ES-I3 (cell line): ENCODE measurements at regions not wholly inside any gene's neighbourhood (a gene's known extent, or its start where the extent isn't known, plus 50 kb on each side); places are given as distances from the start of the nearest gene placed in this dataset.
"Not testable (repeated sequence)": the region's sequence is repeated elsewhere in the genome, so short reads cannot be mapped to it uniquely, and the experiment has no call there.

Experiments
- H3K36me3 ChIP-seq: 2 replicates; pipeline ENCODE4 v1.6.1; 2013; ENCODE audit warnings: mild to moderate bottlenecking, low read length, control low read depth, moderate library complexity; ENCODE audit not compliant: insufficient read depth
- H3K4me1 ChIP-seq: 2 replicates; pipeline ENCODE4 v1.6.1; 2013; ENCODE audit warnings: mild to moderate bottlenecking, control low read depth, low read length; ENCODE audit not compliant: insufficient read depth
- H3K9ac ChIP-seq: 2 replicates; pipeline ENCODE4 v1.6.1; 2013; ENCODE audit warnings: low read depth, mild to moderate bottlenecking, low read length, moderate library complexity
- H3K9me3 ChIP-seq: 2 replicates; pipeline ENCODE4 v1.6.1; 2013; ENCODE audit warnings: mild to moderate bottlenecking, low read length, moderate library complexity; ENCODE audit not compliant: control insufficient read depth, insufficient read depth

DNA sequence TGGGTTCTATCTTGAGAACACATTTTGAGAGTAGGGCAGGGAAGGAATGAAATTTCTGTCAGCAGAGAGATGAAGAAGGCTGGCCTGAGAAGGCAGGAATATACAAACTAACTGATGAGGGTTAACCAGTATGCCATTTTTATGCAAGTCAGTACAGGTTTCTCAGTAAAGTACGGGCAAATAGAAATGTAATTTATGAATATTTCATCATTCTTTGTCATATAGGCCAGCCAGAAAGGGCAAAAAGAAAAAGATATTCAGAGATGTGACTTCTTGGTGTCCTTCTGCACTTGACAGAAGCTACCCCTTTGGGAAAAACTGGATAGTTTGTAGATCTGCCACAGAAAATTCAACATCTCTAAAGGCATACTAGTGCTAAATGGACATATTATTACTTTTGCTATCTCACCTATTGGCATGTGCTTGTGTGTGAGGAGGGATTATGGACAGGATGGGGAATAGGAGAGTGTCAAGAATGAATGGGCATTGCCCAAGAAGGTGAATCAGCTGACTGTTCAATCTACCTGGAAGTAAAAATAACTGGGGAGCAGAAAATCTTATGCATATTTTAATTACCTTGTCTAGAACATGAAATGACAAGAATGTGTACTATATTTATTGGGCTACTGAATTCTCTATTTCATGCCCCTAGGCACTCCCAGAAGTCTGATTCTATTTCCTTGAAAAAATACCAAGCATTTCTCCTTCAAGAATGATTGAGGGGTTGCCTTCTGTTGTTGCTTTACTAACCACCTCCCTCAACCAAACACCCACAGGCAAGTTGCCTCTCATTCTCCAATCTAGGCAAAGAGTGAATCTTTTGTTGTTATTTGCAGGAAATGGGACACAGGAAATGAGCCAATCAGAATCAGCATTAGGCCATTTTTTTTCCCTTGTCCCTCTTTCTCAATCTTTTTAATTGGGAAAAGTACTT is 175.1 kb upstream of the SLC38A2 start:
- no peaks in the 10 kb centered on the region for H3K4me1 ChIP-seq
- no peak overlapping the region for H3K9ac ChIP-seq
- no peaks in the 10 kb centered on the region for H3K36me3 ChIP-seq
- peaks cover 7% of the 10 kb centered on the region; the same call in 1 of the 2 replicates for H3K9me3 ChIP-seq

DNA sequence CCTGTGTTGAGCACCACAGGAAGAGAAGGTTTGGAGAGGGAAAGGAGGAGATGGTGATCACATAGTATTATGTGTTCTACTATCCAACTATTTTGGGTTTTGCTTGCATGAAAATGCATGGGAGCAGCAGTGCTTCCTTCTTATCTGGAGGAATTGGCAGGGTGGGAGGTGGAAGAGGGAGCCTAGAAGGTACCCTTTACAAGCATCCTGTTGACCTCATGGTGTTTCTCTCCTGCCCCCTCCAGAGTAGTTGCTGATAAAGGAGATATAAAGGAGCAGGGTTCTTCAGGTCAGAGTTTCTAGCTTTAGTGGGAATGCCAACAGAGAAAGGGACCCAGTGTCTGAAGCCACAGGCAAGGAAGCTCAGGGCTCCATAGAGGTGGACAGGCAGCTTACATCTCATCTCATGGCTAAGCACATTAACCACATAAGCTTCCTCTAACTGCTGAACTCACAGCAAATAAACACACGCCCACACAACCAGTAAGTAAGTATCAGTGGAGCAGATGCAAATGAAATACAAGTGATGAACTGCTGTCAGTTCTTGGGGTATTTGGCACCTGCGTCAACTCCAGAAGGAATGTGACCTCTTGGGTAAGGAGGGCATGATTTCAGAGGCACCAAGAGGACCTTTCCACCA is 174.2 kb upstream of the SLC38A2 start:
- no peaks in the 10 kb centered on the region for H3K36me3 ChIP-seq
- peaks cover 7% of the 10 kb centered on the region; the same call in 1 of the 2 replicates for H3K9me3 ChIP-seq
- H3K9ac ChIP-seq, result no peak overlapping the region
- H3K4me1 ChIP-seq, result no peaks in the 10 kb centered on the region

DNA sequence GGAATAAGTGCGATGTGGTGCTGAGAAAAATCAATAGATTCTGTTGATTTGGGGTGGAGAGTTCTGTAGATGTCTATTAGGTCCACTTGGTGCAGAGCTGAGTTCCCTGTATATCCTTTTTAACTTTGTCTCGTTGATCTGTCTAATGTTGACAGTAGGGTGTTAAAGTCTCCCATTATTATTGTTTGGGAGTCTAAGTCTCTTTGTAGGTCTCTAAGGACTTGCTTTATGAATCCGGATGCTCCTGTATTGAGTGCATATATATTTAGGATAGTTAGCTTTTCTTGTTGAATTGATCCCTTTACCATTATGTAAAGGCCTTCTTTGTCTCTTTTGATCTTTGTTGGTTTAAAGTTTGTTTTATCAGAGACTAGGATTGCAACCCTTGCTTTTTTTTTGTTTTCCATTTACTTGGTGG is 170.8 kb upstream of the SLC38A2 start:
- not testable (repeated sequence) for H3K36me3 ChIP-seq, H3K9ac ChIP-seq, H3K9me3 ChIP-seq, H3K4me1 ChIP-seq

DNA sequence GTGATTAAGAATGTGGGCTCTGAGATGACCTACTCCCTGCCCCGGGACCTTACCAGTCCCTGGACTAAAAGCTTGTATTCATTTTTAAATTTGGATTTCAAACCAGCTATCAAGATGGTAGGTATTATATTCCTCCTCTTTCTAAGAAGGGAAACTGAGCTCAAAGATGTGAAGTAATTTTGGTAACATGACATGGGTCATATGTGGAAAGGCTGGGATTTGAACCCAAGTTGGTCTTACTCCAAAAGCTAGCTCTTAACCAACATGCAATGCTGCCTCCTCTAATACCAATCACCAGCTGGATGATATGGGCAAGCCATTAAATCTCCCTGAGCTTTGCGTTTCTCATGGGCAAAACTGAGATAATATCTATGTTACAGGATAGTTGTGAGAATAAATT is 166.4 kb upstream of the SLC38A2 start:
- no peak overlapping the region for H3K9ac ChIP-seq
- H3K4me1 ChIP-seq, result peaks cover 3% of the 10 kb centered on the region; the same call in 1 of the 2 replicates
- no peaks in the 10 kb centered on the region for H3K36me3 ChIP-seq
- H3K9me3 ChIP-seq, result no peaks in the 10 kb centered on the region

DNA sequence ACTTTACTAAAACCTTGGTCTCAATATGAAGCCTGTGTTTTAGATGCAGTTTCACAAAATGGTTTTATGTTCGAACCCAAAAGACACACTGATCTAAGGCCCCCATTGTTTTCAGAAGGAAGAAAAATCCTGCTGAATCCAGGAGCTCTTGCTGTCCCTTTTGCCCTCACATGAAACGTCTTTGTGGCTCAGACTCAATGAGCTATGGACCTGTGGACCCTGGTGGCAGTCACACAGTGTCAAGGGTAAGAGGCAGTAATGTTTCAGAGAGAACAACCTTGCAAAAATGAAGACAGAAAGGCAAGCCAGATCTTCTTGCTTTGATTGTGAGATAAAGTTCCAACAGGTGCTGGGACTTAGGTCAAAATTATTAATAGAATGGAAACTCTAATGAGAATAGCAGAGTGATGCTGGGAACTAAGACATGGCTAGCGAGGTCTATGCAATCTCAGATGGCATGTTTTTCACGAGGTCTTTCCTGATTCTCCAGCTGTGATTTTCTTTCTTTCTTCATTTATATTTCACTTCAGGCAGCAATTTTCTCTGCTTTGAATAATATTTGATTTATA is 164.9 kb upstream of the SLC38A2 start:
- H3K9ac ChIP-seq, result no peak overlapping the region
- H3K36me3 ChIP-seq, result no peaks in the 10 kb centered on the region
- H3K9me3 ChIP-seq, result no peaks in the 10 kb centered on the region
- peaks cover 3% of the 10 kb centered on the region; the same call in 1 of the 2 replicates for H3K4me1 ChIP-seq

DNA sequence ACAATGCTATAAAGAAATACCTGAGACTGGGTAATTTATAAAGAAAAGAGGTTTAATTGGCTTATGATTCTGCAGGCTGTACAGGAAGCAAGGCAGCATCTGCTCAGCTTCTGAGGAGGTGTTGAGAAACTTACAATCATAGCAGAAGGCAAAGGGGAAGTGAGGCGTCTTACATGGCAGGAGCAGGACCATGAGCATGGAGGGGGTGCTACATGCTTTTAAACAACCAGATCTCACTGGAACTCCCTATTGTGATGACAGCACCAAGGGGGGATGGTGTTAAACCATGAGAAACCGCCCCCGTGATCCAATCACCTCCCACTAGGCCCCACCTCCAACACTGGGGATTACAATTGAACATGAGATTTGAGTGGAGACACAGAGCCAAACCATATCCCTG is 163.7 kb upstream of the SLC38A2 start:
- H3K36me3 ChIP-seq, H3K9ac ChIP-seq, H3K9me3 ChIP-seq, H3K4me1 ChIP-seq: not testable (repeated sequence)

DNA sequence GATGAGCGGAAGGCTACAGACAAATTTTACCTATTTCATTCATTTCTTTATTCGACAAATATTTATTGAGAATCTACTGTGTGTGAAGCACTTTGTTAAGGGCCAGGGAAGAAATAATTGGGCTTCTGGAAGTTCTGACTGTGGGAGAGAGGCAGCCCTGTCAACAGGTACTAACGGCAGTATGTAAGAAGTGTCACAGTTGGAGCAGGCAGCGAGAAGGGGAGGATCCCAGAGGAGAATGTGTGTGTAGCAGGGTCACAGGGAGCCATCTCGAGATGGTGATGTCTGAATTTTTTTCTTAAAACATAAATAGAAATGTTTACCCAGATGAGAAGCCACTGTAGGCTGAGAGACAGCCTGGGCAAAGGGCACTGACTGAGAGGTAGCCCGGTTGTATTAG is 163.3 kb upstream of the SLC38A2 start:
- H3K9ac ChIP-seq, result no peak overlapping the region
- H3K4me1 ChIP-seq, result peaks cover 3% of the 10 kb centered on the region; the same call in 1 of the 2 replicates
- no peaks in the 10 kb centered on the region for H3K36me3 ChIP-seq
- H3K9me3 ChIP-seq, result no peaks in the 10 kb centered on the region

DNA sequence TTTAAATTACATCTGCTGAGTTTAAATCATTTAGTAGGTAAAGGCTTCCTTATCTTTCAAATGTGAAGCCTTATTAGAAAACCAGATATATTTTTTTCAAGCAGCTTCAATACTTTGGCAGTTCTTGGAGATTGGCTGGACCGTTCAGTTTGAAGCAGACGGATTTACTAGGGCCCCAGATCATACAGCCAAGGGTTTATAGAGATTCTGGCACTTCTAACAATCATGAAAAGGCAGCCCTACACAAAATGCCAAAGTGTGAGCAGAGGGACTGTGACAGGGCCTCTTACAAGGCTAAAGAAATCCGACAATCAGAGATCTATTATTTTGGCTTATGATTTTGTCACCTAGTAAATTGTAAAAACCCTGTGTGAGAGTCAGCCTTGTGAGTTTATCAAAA is 162.8 kb upstream of the SLC38A2 start:
- H3K36me3 ChIP-seq, result no peaks in the 10 kb centered on the region
- no peaks in the 10 kb centered on the region for H3K9me3 ChIP-seq
- no peak overlapping the region for H3K9ac ChIP-seq
- peaks cover 3% of the 10 kb centered on the region; the same call in 1 of the 2 replicates for H3K4me1 ChIP-seq

DNA sequence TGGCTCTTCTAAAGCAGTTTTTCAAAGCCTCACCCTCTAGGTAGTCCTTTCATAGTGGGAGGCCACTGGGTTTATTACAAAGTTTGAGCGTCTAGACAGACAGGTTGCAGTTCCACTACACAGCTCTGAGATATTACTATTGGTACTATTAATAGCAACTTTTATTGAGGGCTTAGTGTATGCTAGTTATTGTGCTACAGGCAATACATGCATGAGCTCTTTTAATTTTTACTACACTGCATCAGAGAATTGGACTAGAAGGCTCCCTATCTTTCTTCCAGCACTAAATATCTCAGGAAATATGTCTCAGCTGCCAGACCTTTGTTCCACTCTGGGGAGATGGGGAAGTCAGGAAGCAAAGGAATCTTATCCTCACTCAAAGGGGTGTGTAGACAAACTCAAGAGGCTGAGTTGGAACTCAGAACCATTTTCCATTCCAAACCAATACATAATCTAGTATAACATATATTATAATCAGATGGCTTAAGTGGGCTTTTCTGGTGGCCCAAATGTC is 161.8 kb upstream of the SLC38A2 start:
- no peak overlapping the region for H3K9ac ChIP-seq
- H3K9me3 ChIP-seq, result no peaks in the 10 kb centered on the region
- no peaks in the 10 kb centered on the region for H3K36me3 ChIP-seq
- H3K4me1 ChIP-seq, result peaks cover 2% of the 10 kb centered on the region; the same call in 1 of the 2 replicates

DNA sequence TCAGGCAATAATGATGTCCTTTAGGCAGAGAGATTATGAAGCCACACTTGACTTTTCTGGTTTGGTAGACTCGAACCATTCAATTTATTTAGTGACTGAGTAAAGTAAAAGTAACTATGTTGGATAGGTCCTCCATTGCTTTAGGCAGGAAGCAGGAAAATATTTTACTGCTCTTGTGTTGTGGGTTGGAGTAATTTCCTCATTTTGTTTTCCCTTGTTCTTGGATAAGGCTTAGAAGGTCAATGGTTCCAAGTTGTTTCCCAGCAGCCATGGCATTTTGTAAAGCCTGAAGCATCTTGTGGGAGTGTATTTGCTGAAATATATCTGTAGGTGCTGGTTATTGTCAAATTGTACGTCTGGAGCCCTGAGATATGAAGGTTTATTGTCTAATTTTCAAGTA is 161.2 kb upstream of the SLC38A2 start:
- Histone ChIP-seq H3K36me3 (no peaks in the 10 kb centered on the region), H3K4me1 (no peaks in the 10 kb centered on the region), H3K9me3 (no peaks in the 10 kb centered on the region), H3K9ac (no peak overlapping the region)

DNA sequence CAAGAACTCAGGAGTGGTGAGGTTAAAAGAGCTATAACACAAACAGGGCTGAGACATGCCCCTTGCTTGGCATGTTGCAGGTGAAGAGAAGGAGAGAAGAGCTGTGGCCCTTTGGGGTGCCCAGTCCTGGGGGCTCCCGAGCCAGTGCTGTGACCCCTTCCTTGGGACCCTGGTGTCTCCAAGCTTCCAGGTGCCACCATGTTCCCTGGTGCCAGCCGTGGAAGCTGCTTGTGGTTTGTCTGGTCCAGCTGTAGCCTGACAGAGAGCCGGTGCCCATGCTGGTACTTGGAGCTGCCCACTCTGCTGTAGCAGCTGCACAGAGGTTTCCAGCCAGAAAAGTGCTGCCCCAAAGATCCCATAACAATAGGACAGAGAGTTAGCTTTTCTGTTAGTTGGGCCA is 159.2 kb upstream of the SLC38A2 start:
- H3K9ac ChIP-seq, result no peak overlapping the region
- no peaks in the 10 kb centered on the region for H3K4me1 ChIP-seq
- no peaks in the 10 kb centered on the region; the same call in 1 of the 2 replicates for H3K36me3 ChIP-seq
- H3K9me3 ChIP-seq, result peaks cover 4% of the 10 kb centered on the region

DNA sequence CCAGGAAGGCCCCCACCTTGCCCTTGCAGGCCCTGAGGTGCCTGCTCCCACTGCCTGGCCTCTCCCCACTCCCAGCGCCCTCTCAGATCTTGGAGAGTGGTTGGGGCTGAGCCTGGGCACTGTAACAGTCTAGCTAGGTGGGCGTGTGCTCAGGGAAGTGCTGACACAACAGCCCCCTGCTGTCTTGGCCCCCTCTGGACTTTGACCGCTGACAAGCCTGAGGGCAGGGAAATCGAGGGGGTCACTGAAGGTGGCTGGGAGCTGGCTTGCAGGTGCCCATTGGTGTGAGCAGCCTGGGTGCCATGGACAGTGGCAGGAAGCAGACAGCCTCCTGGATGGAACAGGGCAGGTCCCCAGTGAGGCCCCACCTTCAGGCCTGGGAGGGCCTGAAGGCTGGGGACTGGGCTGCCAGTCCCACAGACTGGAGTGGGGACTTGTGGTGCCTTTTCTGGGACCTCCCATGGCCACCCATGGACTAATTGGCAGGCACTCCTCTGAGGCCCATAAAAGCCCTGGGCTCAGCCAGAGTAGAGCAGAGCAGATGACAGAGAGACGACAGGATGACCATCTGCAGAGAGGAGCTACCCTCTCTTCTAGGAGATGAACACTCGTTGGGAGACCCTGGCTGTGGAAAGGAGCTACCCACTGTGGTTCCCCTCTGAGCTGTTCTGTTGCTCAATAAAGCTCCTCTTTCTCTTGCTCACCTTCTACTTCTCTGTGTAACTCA is 158.6 kb upstream of the SLC38A2 start:
- Histone ChIP-seq H3K9ac (no peak overlapping the region), H3K4me1 (no peaks in the 10 kb centered on the region), H3K36me3 (no peaks in the 10 kb centered on the region; the same call in 1 of the 2 replicates), H3K9me3 (peaks cover 4% of the 10 kb centered on the region)

DNA sequence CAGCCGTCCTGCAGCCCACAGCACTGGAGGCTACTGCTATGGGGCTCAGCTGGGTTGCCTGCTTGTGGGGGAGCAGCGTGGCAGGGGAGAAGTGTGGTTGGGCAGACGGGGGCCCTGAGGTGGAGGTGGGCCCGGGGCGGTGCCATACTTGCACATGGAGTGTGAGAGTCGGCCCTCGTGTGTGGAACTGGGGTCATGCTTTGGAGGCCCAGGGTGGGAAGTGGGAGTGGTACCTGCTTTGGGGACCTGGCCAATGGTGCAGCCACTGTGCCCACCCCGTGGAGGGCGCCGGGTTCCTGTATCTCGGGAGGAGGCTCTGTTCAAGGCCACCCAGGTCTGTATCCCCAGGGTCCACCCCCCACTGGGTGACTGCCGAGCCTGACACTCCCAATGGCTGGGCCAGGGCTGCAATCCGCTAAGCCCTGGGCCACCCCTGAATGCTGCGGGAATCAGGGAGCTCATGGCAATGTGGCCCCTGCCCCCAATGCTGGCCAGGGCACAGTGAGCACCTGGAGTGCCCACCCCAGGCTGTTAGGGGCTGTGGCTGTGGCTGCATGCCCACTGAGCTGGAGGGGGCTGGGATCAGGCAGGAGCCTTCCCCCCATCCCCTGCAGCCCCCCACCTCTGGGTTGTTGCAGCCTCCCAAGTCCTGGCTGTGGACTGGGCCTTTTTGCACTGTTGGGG is 157.9 kb upstream of the SLC38A2 start:
- H3K36me3 ChIP-seq, result no peaks in the 10 kb centered on the region; the same call in 1 of the 2 replicates
- H3K9me3 ChIP-seq, result peaks cover 4% of the 10 kb centered on the region
- no peak overlapping the region for H3K9ac ChIP-seq
- no peaks in the 10 kb centered on the region for H3K4me1 ChIP-seq
